ENCODE measurements at regions not wholly inside any gene's neighbourhood (a gene's known extent, or its start where the extent isn't known, plus 50 kb on each side); places are given as distances from the start of the nearest gene placed in this dataset.

- 53 to 57% methylated on average over 3 of the region's 3 CpGs for WGBS, 2 donors
- no peak for ATAC-seq (ENCODE audit: low FRiP score in 2 of 2)
These were observed 86.9 kb downstream of the MPP7 start for GRCh38 chr10:28215930-28216329.

GRCh38 chr10:28214219-28214618, 88.6 kb downstream of the MPP7 start:
- DNase-seq (no peak), ATAC-seq (ENCODE audit: low FRiP score in 2 of 2) (no peak)
- Histone ChIP-seq H3K36me3 (no peaks in the 10 kb centered on the region), H3K4me1 (peaks cover 0 to 16% (median 0%) of the 10 kb centered on the region in 4 donors), H3K27me3 (no peaks in the 10 kb centered on the region), H3K9me3 (no peaks in the 10 kb centered on the region), H3K4me3 (no peak overlapping the region), H3K27ac (no peak overlapping the region)
- 57 to 65% methylated on average over 6 of the region's 6 CpGs for WGBS, 2 donors
- TF ChIP-seq EP300 (IDR thresholded peaks at IDR 0.05), result no peak
- TF ChIP-seq CTCF (IDR thresholded peaks at IDR 0.05), result no peak
- TF ChIP-seq POLR2AphosphoS5 (IDR thresholded peaks at IDR 0.05), result no peak
- no peak for TF ChIP-seq POLR2A (IDR thresholded peaks at IDR 0.05)

More at GRCh38 chr10:28215930-28216329, 86.9 kb downstream of the MPP7 start:
- H3K4me1 ChIP-seq, result peaks cover 0 to 16% (median 2%) of the 10 kb centered on the region in 4 donors
- no peaks in the 10 kb centered on the region for H3K36me3 ChIP-seq
- no peak for TF ChIP-seq POLR2A (IDR thresholded peaks at IDR 0.05)
- TF ChIP-seq POLR2AphosphoS5 (IDR thresholded peaks at IDR 0.05), result no peak
- TF ChIP-seq EP300 (IDR thresholded peaks at IDR 0.05), result no peak
- no peak for TF ChIP-seq CTCF (IDR thresholded peaks at IDR 0.05)
- no peaks in the 10 kb centered on the region for H3K9me3 ChIP-seq
- no peak for DNase-seq
- H3K4me3 ChIP-seq, result no peak overlapping the region
- no peak overlapping the region for H3K27ac ChIP-seq
- H3K27me3 ChIP-seq, result no peaks in the 10 kb centered on the region

- Histone ChIP-seq H3K9me3 (no peaks in the 10 kb centered on the region), H3K4me3 (no peak overlapping the region), H3K27ac (no peak overlapping the region), H3K4me1 (peaks cover 0 to 16% (median 0%) of the 10 kb centered on the region in 4 donors), H3K27me3 (no peaks in the 10 kb centered on the region), H3K36me3 (no peaks in the 10 kb centered on the region)
- DNase-seq (no peak), ATAC-seq (ENCODE audit: low FRiP score in 2 of 2) (no peak)
- TF ChIP-seq EP300 (IDR thresholded peaks at IDR 0.05) (no peak), POLR2AphosphoS5 (IDR thresholded peaks at IDR 0.05) (no peak), CTCF (IDR thresholded peaks at IDR 0.05) (no peak), POLR2A (IDR thresholded peaks at IDR 0.05) (no peak)
- WGBS, 2 donors, result 80 to 90% methylated on average over 5 of the region's 5 CpGs
These were observed 91.1 kb downstream of the MPP7 start for GRCh38 chr10:28211759-28212158.

- no peak for TF ChIP-seq POLR2A (IDR thresholded peaks at IDR 0.05)
- no peak for TF ChIP-seq EP300 (IDR thresholded peaks at IDR 0.05)
- TF ChIP-seq POLR2AphosphoS5 (IDR thresholded peaks at IDR 0.05), result no peak
- no peak for TF ChIP-seq CTCF (IDR thresholded peaks at IDR 0.05)
- no peaks in the 10 kb centered on the region for H3K36me3 ChIP-seq
- no peak for ATAC-seq (ENCODE audit: low FRiP score in 2 of 2)
These were observed 95.1 kb downstream of the MPP7 start for GRCh38 chr10:28207799-28208198.

GRCh38 chr10:28202941-28203352, 99.9 kb downstream of the MPP7 start:
- DNase-seq, result peak in 1 of 2 donors; percentile 30
- H3K36me3 ChIP-seq, result no peaks in the 10 kb centered on the region
- TF ChIP-seq EP300 (IDR thresholded peaks at IDR 0.05) (no peak), CTCF (IDR thresholded peaks at IDR 0.05) (no peak), POLR2AphosphoS5 (IDR thresholded peaks at IDR 0.05) (no peak), POLR2A (IDR thresholded peaks at IDR 0.05) (no peak)
- no peaks in the 10 kb centered on the region for H3K9me3 ChIP-seq
- WGBS, 2 donors, result 40 to 56% methylated on average over 5 of the region's 5 CpGs
- ATAC-seq (ENCODE audit: low FRiP score in 2 of 2), result peak in 1 of 2 donors; percentile 85
- H3K27me3 ChIP-seq, result no peaks in the 10 kb centered on the region
- no peak overlapping the region for H3K4me3 ChIP-seq
- H3K4me1 ChIP-seq, result peaks cover 0 to 4% (median 0%) of the 10 kb centered on the region in 4 donors
- H3K27ac ChIP-seq, result no peak overlapping the region

More at GRCh38 chr10:28207799-28208198, 95.1 kb downstream of the MPP7 start:
- no peak for DNase-seq
- Histone ChIP-seq H3K27ac (no peak overlapping the region), H3K9me3 (no peaks in the 10 kb centered on the region), H3K27me3 (no peaks in the 10 kb centered on the region), H3K4me1 (no peaks in the 10 kb centered on the region), H3K4me3 (no peak overlapping the region)
- 88 to 94% methylated on average over 2 of the region's 2 CpGs for WGBS, 2 donors

Measured in upper lobe of left lung (tissue), 6 donors.